NCI-H460 (cell line): ENCODE measurements at regions not wholly inside any gene's neighbourhood (a gene's known extent, or its start where the extent isn't known, plus 50 kb on each side); places are given as distances from the start of the nearest gene placed in this dataset.
"Not testable (repeated sequence)": the region's sequence is repeated elsewhere in the genome, so short reads cannot be mapped to it uniquely, and the experiment has no call there.

Experiments used
- DNase-seq: peaks from one replicate; pipeline ENCODE4 v3.0.0-alpha.2; 2016; ENCODE audit warnings: low read depth; ENCODE audit errors: extremely low read depth

DNA sequence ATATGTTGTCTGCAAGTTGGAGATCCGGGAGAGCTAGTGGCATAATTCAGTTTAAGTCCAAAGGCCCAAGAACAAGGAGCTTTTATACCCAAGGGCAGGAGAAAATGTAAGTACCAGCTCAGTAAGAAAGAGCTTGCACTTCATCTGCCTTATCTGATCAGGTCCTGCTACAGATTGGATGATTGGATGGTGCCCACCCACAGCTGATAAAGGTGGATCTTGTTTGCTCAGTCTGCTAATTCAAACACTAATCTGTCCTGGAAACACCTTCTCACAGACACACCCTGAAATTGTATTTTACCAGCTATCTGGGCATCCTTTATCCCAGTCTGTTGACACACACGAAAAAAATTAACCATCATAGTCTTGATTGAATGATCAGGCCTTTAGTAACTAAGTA, 230.7 kb upstream of the SLC16A7 start:
- DNase-seq, result no peak

DNA sequence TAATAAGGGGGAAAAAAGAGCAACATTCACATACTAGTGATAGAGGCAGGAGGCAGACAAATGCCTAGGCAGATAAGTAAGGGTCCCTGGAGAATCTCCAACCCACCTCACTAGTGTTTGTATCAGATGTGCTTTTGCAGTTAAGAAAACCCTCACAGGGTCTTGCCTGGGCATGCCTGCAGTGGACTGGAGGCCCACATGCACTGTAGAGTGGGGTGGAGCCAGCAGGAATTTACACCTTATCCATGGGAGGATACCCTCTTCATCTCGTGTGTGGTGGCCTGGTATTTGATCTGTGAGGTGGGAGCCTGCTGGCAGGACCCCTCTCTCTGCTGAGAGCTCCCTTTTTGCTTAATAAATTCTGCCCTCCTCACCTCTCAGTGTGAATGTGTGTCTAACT, 238.0 kb upstream of the SLC16A7 start:
- DNase-seq, result no peak

DNA sequence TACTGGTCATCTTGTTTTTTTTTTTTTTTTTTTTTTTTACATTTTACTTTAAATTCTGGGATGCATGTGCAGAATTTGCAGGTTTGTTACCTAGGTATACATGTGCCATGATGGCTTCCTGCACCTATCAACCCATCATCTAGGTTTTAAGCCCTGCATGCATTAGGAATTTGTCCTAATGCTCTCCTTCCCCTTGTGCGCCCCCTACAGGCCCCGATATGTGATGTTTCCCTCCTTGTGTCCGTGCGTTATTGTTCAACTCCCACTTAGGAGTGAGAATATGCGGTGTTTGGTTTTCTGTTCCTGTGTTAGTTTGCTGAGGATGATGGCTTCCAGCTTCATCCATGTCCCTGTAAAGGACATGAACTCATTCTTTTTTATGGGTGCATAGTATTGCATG, 249.6 kb upstream of the SLC16A7 start:
- DNase-seq, result not testable (repeated sequence)

DNA sequence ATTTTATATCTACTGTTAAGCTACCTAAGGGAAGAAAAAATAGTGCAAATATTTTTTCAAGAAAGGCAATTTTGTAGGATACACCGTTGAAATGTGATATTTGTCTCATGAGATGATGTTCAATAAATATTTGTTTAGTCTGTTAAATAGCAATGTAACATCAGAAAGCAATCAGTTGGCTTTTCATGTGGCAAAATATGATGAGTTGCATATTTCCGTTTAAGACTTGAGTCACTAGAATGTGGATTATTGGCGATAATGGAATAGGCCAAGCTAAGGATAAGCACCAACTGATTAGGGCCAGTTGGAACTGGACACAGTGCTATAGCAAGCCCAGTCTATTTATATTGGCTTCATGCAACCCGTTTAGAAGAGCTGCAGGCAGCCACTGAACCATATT, 250.4 kb upstream of the SLC16A7 start:
- DNase-seq, result no peak

DNA sequence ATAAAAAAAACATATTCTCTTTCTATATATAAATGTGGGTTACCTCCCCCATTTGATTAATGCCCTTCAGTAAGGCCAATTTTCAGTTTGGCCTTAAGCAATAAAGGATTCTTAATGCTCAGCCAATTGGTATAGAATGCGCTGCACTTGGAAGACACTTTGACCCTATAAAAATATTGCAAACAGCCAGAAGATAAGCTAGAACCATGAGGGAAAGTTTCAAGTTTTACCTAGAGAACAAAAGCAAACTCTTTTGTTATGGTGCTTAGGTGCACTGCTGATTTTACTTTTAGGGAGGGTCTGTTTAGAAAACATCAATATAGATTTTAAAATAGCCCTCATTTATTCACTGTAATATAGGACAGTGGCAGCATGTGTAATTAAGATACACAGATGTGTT, 251.6 kb upstream of the SLC16A7 start:
- DNase-seq, result no peak

DNA sequence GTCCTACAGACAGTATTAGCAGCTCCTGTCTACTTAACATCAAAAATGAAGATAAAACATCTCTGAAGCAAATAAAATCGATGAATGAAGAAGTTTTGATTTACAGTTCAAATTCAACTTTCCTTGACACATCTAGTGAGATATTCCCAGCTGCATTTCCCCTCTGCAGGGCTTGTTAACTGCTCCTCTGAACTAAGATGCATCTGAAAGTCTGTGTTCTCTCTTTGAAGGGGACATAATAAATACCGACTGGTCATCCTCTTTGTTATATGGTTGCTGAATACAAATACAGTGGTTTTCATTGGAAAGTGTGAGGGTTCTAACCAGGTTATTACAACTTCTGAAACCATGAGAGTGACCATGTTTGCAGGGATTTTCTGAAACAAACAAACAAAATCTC, 266.4 kb upstream of the SLC16A7 start:
- no peak for DNase-seq

DNA sequence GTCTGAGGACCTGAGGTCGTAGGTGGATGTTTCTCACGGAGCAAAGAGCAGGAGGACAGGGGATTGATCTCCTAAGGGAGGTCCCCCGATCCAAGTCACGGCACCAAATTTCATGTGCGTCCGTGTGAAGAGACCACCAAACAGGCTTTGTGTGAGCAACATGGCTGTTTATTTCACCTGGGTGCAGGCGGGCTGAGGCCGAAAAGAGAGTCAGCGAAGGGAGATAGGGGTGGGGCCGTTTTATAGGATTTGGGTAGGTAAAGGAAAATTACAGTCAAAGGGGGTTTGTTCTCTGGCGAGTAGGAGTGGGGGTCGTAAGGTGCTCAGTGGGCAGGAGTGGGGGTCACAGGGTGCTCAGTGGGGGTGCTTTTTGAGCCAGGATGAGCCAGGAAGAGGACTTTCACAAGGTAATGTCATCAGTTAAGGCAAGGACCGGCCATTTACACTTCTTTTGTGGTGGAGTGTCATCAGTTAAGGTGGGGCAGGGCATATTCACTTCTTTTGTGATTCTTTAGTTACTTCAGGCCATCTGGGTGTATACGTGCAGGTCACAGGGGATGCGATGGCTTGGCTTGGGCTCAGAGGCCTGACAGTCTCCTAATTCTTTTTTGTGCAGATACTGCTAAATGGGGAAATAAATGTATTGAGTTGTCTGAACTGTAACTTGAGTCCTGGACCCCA, 267.3 kb upstream of the SLC16A7 start:
- DNase-seq, result not testable (repeated sequence)

DNA sequence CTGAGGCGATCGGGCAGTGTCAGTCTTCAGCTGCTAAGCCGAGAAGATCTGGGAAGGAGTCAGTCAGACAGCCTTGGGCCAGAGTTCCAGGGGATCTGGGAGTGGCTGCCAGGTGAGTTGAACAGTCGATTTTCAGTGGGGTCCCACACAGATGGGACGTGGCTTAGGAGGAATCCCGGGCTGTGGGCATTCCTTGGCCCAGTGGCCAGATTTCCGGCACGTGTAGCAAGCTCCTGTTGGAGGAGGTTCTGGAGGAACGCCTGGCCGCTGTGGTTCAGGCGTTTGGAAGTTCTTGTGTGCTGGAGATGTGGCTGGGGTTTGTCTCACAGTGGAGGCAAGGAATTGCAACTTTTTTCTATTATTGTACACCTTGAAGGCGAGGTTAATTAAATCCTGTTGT, 269.4 kb upstream of the SLC16A7 start:
- DNase-seq, result not testable (repeated sequence)

DNA sequence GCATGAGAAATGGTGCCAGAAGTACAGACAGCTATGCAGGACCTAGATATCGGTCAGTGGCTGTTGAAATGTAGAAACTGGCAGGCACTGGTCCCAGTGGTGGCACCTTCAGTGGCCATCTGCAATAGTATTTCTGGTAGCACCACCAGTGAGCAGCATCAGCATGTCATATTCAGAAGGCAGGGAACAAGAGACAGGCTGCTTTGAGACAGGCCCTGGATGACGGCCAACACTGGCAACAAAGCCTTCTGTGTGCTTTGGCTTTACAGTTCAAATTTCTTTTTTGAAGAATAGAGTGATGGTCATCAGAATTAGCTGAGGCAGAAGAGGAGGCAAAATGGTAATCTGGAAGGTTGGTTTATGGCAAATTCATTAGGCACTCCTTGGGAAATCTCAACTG, 273.4 kb upstream of the SLC16A7 start:
- DNase-seq, result no peak

DNA sequence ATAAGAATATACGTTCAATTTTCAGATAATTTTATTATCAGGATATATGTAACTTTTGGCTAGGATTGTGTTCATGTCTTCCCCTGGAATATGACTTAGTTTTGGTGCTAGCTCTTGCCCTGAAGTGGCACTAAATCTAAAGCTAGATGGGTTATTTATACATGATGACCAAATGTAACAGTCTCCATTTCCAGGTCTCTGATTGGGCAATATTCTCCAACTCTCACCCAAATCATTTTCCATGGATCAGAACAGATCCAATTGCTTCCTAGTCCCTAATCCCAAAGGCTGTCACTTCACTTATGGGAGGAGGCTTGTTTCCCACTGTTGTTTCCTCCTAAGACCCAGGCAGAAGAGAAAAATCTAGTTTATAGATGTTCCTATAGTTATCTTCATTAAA, 274.6 kb upstream of the SLC16A7 start:
- DNase-seq, result no peak

DNA sequence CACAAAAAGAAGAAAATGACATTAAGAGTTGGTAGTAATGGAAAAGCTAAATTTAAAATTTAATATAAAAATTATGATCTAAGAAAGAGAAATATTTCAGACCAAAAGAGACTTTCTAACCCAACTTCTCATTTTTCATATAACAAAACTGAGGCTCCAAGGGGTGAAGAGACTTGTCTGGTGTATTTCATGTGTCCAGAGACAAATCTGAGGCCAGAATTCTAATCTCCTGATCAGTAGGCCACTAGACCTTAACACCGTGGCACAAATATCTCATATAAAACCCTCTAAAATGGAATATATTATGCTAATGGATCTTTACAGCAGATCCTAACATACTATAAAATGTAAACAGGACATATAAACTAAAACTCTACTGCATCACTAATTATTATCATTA, 275.7 kb upstream of the SLC16A7 start:
- no peak for DNase-seq

DNA sequence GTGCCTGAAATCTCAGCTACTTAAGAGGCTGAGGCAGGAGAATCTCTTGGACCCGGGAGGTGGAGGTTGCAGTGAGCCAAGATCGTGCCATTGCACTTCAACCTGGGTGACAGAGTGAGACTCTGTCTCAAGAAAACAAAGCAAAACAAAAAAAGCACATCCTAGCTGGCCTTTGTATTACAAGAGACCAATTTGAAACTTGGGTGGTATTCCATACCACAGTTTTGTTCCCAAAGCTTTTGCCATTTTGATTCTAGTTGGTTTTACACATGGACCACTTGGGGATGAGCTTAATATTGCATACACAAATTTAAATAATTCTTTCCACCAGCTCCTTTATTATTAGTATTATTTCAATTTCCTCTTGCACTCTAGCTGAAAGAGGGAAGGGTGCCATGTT, 276.9 kb upstream of the SLC16A7 start:
- no peak for DNase-seq

DNA sequence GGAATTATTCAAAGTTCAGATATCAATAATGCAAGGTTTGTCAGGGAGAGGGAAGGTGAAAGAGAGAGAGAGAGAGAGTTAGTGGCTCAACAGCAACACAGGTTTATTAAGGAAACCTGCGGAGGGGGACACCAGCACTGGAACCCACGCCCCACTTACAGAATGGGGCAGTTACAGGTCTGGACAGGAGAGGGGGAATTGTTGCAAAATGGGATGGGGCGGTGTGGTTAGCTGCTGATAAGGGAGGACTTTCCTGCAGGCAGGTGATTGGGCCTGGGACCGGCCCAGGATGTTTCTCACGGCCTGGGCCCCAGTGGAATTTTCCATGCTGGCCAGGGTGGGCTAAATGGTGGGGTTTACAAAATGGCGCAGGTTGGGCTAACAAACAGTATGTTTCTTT, 278.2 kb upstream of the SLC16A7 start:
- DNase-seq, result no peak

DNA sequence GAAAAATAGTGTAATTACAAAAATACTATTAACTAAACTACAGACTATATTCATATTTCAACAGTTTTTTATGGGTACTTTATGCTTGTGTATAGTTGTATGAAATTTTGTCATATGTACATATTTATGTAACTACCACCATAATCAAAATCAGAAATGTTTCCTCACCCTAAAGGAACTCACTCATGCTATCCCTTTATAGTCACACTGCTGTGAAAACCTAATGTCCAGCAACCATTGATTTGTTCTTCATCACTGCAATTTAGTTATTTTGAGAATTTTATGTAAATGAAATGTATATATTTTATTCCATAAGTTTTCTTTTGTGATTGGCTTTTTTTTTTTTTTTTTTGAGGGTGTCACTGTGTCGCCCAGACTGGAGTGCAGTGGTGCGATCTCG, 278.9 kb upstream of the SLC16A7 start:
- DNase-seq, result no peak

DNA sequence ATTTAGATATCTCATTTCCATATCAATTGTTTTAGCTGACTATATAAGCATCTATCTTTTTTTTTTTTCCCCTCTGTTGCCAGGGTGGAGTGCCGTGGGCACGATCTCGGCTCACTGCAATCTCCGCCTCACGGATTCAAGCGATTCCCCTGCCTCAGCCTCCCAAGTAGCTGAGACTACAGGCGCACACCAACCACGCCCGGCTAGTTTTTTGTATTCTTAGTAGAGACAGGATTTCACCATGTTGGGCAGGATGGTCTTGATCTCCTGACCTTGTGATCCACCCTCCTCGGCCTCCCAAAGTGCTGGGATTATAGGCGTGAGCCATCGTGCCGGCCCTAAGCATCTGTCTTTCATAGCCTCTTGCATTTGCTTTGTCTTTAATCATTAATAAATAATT, 279.5 kb upstream of the SLC16A7 start:
- DNase-seq, result not testable (repeated sequence)

DNA sequence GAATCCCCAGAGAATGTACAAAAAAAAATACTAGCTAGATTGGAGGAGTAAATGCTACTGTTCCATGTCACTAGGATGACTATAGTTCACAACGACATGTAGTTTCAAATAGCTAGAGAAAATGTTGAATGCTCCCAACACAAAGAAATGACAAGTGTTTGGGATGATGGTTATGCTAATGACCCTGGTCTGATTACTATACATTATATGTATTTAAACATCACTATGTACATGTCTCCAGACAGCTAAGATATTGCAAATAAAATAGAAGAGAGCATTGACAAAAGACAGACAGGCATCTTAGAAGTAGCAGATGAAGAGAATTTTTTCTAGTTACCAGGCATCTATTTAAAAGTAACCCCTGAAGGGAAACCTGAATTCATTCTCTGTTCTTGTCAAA, 281.6 kb upstream of the SLC16A7 start:
- DNase-seq, result no peak

DNA sequence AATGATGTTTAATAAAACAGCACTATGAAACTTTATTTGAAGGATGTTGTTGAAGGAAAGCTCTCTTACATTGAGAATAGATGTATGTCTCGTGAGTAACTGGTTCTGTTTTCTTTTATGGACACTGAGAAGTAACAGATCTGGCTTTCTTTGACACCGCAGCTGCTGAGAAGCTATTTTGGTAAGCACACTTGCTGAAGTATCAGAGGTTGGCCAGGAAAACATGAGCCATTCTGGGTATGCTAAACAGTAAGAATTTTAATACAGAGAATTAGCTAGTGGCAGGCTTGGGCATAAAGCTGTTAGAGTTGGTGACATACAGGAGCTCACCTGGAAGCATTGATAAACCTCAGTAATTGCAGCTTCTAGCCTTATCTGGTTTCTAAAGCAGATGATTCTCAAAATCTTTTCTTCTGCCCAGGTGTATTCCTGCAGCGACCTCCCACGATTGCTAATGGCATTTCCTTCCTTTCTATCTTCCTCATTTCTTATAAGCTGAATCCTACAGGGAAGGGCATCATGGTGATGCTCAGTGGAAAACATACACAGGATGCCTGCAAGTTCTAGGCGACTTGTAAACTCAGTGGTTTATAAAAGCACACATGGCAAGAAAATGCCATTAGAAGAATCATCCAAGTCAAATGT, 291.6 kb upstream of the SLC16A7 start:
- no peak for DNase-seq

DNA sequence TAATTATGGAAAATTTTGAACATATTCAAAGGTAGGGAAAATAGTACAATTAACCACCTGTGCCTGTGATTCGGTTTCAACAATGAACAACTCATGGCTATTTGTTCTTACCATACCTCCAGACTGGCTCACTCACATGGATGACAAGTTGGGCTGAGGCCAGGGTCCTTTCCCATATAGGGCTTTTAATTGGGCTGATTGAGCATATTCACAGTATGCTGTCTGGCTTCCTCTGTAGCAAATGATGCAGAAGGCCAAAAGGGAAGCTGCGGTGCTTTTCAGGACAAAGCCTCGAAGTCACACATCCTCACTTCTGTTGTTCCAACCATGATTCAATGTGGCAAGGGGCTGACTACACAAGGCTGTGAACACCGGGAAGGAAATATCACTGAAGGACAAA, 297.5 kb upstream of the SLC16A7 start:
- DNase-seq, result no peak

DNA sequence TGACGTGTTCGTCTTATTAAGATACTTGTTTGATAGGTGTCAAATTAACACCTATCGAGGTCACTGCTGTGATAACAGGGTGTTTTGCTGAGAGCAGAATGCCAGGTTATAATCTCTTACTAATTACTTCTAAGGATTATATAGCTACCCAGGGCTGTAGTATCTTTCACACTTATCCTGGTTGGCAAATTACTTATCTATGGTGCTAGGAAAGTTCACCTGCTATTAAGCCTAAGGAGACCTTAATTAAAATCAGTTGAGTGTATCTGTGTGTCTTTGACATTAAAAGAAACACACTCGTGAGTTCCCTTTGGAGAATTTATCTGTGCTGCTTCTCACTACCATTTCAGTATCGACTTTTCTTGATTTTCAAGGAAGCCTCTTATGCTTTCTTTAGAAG, 301.6 kb upstream of the SLC16A7 start:
- no peak for DNase-seq

DNA sequence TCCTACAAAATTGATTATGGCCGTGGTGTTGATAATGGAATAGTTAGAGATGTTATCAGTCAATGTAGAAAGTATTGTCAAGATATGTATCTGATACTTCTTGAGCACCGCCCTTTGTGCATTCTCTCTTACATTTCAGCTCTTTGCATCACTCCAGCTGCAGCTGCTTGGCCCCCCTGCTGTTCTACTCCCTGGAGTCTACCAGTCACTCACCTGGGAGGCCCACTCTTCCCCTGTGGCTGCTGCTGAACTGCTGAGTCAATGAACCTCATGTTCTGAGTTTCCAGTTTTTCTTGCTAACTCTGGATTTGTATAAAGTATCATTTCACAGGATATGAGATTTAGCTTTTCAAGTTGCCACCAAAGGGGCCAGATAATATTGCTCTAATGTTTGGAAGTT, 312.8 kb upstream of the SLC16A7 start:
- DNase-seq, result no peak

DNA sequence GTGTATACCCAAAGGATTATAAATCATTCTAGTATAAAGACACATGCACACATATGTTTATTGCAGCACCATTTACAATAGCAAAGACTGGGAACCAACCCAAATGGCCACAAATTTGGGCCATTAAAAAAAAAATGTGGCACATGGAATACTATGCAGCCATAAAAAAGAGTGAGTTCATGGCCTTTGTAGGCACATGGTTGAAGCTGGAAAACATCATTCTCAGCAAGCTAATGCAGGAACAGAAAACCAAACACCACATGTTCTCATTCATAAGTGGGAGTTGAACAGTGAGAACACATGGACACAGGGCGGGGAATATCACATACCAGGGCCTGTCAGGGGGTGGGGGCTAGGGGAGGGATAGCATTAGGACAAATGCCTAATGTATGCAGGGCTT, 322.3 kb upstream of the SLC16A7 start:
- DNase-seq, result not testable (repeated sequence)

DNA sequence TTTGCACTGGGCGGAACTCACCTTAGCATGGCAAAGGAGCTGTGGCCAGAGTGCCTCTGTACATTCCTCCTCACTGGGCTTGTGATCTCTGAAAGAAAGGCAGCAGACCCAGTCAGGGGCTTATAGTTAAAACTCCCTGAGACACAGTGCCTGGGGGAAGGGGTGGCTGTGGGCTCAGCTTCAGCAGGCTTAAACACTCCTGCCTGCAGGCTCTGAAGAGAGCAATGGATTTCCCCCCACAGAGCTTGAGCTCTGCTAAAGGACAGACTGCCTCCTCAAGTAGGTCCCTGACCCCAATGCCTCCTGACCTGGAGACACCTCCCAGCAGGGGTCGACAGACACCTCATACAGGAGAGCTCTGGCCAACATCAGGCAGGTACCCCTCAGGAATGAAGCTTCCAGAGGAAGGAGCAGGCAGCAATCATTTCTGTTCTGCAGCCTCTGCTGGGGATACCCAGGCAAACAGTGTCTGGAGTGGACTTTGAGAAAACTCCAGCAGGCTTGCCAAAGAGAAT, 327.5 kb upstream of the SLC16A7 start:
- no peak for DNase-seq

DNA sequence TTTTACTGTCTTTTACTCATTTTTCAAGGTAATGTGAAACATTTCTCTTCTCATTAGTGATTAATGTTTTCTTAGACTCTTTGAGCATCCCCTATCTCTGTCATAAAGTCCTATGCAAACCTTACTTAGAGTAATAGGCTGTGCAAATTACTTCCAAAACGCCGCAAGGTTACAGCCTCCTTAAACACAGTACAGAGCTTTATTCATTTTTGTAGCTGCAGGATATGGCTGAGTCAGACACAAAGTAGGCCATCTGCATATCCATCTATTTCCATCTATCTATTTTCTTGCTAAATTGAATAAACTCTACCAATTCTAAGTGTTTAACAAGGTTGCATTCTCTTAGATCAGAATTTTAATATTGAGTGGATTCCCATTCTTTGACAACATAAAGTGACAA, 335.6 kb upstream of the SLC16A7 start:
- no peak for DNase-seq
